Activated CD4-positive, CD25-positive, alpha-beta regulatory T cell treated with anti-CD3 and anti-CD28 coated beads, Interleukin-2, amount 50 U/mL, for 16 hours (primary cell): ENCODE measurements at regions not wholly inside any gene's neighbourhood (a gene's known extent, or its start where the extent isn't known, plus 50 kb on each side); places are given as distances from the start of the nearest gene placed in this dataset.

Source experiments
- DNase-seq: peaks from one replicate; pipeline ENCODE4 v3.0.0-alpha.2; 2020; ENCODE audit warnings: low read depth, low spot score

- no peak for DNase-seq
These were observed 227.4 kb downstream of the MAN2A1 start for GRCh38 chr5:109917154-109917546.

DNA sequence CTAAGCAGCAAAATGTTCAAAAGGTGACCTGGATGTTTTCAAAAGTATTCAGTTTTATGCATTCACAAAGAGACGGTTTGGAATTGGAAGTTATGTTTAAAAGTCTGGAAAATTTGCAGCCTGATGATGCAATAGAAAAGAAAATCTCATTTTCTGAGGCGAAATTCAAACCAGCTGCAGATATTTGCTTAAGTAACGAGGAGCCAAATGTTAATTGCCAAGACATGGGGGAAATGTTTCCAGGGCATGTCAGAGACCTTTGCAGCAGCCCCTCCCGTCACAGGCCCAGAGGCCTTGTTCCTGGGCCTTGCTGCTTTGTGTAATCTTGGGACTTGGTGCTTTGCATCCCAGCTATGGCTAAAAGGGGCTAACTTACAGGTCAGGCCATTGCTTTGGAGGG is 228.2 kb downstream of the MAN2A1 start:
- no peak for DNase-seq

GRCh38 chr5:109920736-109921135 is 231.0 kb downstream of the MAN2A1 start:
- no peak for DNase-seq

GRCh38 chr5:109921735-109922380 is 232.1 kb downstream of the MAN2A1 start:
- peak; percentile 11 for DNase-seq

DNA sequence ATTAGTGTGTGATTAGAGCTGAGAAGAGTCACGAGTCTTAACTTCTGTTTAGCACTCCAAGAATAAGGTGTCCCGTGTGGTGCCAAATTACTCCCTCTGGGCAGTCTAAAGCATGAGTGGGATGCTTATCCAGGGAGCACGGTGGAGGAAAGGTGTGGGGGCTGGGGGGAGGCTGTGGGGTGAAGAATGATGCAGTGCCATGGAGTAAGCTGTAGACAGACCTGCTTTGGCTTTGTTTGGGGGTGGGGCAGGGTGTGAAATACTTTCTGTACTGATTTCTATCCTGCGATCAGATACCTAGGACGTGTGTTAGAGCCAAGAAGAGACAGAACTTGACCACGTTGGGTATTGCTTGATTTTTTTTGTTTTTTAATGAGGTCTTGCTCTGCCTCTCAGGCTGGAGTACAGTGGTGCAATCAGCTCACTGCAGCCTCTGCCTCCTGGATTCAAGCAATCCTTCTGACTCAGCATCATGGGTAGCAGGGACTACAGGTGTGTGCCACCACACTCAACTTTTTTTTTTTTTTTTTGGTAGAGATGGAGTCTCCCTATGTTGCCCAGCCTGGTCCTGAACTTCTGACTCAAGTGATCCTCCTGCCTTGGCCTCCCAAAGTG is 232.8 kb downstream of the MAN2A1 start:
- DNase-seq: no peak

DNA sequence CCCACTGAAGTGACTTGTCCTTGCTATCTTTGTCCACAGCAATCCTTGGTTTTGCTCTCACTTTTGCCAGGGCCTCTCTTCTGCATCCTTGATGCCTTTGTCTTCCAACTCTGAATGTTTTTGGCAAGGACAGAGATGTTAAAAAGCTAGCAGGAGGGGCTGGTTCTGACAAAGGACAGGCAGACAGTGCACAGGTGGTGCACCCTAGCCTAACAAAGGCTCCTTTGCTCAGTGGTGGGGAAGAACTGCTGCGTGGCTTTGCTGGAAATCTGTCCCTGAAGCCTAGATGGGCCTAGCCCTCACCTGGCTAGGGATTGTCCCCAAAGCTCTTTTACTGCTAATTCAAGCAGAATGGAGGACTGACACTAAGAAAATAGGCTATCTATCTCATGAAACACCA is 233.5 kb downstream of the MAN2A1 start:
- DNase-seq: no peak

DNA sequence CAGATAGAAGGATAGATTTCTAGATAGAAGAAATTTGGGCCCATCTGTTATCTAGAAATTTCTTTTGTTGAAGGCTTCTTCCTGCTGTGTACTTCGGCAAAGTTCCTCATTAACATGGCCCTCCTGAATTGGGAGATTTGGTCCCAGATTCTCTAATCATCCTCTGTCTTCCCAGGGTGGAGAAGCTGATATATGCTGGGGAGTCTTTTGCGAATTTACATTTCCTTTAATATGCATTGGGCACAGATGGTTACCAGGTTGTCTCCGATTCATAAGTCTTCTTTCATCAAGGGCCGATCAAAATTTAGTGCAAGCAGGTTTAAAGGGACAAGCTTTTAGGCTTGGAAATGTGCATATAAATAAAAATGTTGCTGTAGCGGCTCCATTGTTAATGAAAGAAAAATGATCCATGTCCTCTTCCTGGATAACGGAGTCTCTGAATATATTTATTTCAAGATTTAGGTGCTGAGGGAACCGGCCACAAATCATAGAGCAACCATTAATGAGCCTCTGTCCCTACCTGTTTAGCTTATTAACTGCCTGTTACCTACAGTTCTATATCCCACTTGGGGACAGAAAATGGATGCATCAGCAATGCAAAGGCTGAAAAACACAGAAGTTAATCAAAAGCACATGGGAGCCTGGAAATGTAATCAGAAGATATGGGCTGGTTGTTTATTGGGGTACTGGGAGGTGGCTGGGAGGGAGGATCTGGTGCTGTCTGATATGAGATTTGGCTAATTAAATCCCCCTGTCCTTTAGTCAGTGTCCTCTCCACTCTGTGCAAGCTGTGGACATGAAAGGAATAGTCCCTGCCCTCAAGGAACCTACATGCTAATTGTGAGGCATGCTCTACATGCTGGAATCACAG is 234.7 kb downstream of the MAN2A1 start:
- DNase-seq: no peak

DNA sequence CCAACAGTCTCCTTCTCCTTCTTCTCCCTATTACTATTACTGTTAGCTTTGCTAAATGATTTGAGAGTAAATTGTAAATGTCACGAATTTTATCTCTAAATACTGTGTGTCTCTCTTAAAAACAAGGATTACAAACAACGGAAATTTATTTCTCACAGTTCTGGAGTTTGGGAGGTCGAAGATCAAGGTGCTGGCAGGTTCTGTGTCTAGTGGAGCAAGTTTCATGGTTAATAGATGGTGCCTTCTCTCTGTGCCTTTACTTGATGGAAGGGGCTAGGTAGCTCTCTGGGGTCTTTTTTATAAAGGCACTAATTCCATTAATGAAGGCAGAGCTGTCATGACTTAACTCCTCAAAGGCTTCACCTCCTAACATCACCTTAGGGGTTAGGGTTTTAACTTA is 237.9 kb downstream of the MAN2A1 start:
- DNase-seq: no peak

DNA sequence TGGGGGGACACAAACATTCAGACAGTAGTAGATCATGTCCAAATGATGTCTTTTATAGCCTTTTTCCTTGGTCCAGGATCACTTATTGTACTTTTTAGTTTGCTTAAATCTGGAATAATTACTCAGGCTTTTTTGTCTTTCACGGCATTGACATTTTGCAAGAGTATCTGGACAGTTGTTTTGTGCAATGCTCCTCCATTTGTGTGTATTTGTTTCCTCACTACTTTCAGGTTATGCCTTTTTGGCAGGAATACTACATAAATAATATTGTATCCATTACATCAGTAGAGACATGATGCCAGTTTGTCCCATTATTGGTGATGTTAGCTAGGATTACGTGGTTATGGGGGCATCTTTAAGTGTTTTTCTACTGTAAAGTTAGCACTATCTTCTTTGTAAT is 238.3 kb downstream of the MAN2A1 start:
- no peak for DNase-seq

- no peak for DNase-seq
These were observed 239.1 kb downstream of the MAN2A1 start for GRCh38 chr5:109928811-109929210.

GRCh38 chr5:109929376-109929775 is 239.6 kb downstream of the MAN2A1 start:
- DNase-seq: no peak

- DNase-seq: no peak
These were observed 240.2 kb downstream of the MAN2A1 start for GRCh38 chr5:109929911-109930310.

DNA sequence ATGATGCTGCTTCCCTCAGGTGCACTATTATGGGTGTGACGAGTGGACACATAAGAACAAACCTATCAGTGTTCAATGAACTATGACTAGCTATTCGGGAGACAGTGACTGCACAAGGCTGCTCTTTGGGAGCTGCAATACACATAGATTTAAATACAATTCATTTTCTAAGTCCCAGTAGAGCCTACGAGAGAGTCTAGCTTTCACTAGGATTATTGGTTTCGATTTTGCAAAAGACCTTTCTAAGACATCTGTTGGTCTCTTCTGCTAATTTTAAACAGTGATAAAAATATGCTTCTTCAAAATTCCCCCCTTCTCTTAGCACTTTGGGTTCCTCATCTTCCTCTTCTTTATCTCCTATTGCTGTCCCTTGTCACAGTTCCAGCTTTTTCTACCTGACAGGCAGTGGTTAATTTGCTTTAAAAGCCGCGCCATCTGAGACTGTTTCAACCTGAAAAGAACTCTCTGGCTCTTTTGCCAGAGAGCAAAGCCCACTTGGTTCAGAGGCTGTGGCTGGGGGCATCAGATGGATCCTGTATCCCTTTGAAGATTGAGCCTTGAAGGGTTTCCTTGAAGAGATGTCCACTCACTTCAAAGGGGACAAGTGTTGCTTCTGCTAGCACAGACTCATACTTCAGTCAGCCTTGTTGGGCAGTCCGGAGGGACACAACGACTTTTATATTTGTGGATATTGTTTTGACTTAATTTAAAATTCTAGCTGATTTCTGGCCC is 241.5 kb downstream of the MAN2A1 start:
- DNase-seq: no peak

DNA sequence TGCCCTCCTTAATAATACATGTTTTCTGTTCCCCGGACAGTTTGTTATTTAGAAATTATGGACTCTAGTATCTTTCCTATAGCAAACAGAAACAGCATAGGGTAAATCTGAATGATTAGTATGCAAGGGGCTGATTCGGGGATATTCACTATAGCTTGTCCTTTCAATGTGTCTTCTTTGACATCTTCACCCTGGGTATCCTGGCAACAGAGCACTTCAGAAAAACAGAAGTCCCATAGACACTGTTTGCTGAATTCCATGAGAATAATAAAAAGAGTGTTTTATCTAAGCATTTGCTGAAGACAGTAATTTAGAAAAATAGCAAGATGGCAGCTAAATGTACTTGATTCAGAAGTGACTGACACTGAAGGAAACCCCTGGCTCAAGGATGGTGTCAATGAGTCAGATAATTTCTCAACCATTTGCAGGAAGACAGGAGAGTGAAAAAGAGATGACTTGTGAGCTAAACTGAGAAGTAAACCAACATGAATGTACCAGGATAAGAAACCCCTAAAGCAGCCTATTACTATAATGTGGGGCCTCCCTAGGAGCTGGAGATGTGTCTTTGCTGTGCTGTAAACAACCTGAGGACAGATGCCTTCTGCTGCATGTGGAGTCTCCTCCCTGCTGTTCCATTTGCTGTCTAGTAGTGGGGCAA is 246.2 kb downstream of the MAN2A1 start:
- no peak for DNase-seq

DNA sequence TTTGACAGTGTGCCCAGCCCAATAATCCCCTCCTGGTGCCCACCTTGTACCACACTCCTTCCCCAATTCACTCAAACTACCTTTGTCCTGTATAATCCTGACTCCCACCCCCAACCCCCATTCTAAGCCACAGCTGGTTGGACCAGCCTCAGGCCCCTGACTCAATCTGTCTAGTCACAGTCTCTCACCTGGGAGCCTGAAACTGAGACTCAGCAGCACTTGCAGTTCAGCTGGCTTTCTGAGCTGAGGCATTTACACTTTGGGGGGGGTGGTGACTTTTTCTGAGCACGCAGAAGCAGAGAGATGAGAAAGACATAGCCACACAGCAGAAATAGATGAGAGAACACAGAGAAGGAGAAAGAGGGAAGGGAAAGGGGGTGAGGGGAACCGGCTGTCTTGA is 247.3 kb downstream of the MAN2A1 start:
- no peak for DNase-seq

- DNase-seq: no peak
These were observed 248.2 kb downstream of the MAN2A1 start for GRCh38 chr5:109937951-109938350.

- DNase-seq: no peak
These were observed 248.7 kb downstream of the MAN2A1 start for GRCh38 chr5:109938453-109938852.

DNA sequence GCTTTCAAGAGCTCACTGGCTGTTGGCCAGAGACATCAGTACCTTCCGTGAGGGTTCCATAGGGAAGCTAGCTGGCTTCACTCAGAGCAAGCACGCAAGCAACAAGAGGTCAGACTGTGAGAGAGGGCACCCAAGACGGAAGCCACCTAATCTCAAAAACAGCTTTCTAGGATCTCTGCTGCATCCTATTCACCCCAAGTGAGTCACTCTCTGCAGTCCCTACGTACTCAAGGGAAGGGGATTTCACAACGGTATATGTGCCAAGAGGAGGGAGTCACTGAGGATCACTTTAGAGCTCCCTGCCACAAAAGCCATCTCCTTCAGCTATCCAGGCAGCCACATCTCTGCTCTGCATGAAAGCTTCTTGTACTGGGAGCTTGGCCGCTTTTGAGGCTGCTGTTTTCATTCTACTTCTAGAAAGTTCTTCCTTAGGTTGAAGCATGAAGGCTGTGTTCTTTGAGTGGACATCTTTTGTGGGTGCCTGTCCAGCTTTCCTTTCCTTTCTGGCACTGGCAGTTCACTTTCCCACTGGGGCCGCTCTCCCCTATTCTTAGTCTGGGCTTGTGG is 249.5 kb downstream of the MAN2A1 start:
- DNase-seq: no peak

DNA sequence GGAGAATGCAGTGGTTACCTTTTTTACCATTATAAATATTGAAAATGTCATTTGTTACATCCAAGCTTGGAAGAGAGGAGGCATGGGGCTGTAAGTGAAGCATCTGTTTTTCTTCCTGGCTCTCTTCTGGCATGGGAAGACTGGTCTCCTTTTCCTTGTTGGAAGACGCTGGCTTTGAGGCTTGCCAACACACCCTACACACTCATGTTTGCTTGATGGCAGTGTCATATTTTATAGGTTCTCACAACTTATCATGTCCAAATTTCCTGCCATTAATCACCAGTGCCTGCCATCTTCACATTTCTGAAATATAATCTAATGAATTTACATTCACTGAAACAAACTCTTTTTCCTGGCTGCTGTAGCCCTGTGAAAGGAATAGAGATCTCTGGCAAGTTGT is 252.9 kb downstream of the MAN2A1 start:
- no peak for DNase-seq

GRCh38 chr5:109943701-109944235 is 254.0 kb downstream of the MAN2A1 start:
- DNase-seq: no peak

DNA sequence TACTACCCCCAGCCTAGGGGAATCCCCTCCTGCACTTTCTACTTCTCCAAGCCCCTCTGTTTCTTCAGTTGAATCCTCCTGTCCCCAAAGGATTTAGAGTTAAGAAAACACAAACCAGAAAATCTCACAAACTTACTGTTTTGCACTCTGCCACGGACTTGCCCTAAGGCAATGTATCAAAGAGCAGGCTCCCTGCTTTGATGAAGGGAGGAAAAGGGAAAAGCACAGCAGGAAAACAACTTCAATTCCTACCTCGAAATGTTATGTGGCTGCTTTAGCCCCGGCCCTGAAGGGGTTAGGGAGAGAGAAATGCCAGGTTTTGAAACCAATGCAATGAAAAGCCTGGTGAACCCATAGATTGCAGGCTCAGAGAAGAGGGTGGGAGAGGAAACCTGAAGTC is 254.7 kb downstream of the MAN2A1 start:
- no peak for DNase-seq
